Prostate gland (tissue), 2 donors: ENCODE measurements at regions not wholly inside any gene's neighbourhood (a gene's known extent, or its start where the extent isn't known, plus 50 kb on each side); places are given as distances from the start of the nearest gene placed in this dataset.

Source experiments
- DNase-seq: peaks from one replicate; pipeline ENCODE4 v3.0.0-alpha.2; 2019; ENCODE audit warnings: low spot score
- H3K27ac ChIP-seq, 2 donors: fragments of 200-600 bp; sonication (generic); 2 replicates each; pipeline ENCODE4 v1.5.1; 2017 to 2019
- H3K27me3 ChIP-seq: fragments of 200-600 bp; sonication (generic); replicated peaks from 2 replicates; pipeline ENCODE4 v1.5.1; 2019; ENCODE audit not compliant: insufficient read depth
- H3K36me3 ChIP-seq, 2 donors: fragments of 200-600 bp; sonication (generic); 1 replicate in 1 of 2; 2 replicates in 1 of 2; pipeline versions ENCODE4 v1.5.1 to v1.8.1; 2017 to 2019
- H3K4me1 ChIP-seq: fragments of 200-600 bp; sonication (generic); replicated peaks from 2 replicates; pipeline ENCODE4 v1.5.1; 2019
- H3K4me3 ChIP-seq, 2 donors: fragments of 200-600 bp; sonication (generic); 2 replicates each; pipeline ENCODE4 v1.5.1; 2017 to 2019
- H3K9me3 ChIP-seq: fragments of 200-600 bp; sonication (generic); 2 replicates; pipeline ENCODE4 v1.5.1; 2017
- POLR2A ChIP-seq: fragments of 450-650 bp; IDR thresholded peaks from one replicate; pipeline ENCODE4 v1.6.1; 2016; ENCODE audit warnings: antibody characterized with exemption, mild to moderate bottlenecking
- POLR2AphosphoS5 ChIP-seq: sonication (generic); formaldehyde crosslinking; IDR thresholded peaks from one replicate; pipeline ENCODE4 v1.6.1; 2017; ENCODE audit warnings: antibody characterized with exemption
- WGBS: methylation state at CpG from one replicate; pipeline ENCODE4 v1.1.5; 2018; 5-methylcytosine and 5-hydroxymethylcytosine counted together
- intact Hi-C: fragments of 100-400 bp; cut with DNase I; formaldehyde crosslinking; loops from one replicate; pipeline ENCODE4 v1.14.2; 2022
- TF ChIP-seq, protein P1 (sequence below), 4 experiments: fragments of 200-600 bp in 2 of 4; fragments of 450-650 bp in 2 of 4; sonication (generic) in 2 of 4; IDR thresholded peaks; 1 replicate in 3 of 4; 2 replicates in 1 of 4; pipeline ENCODE4 v1.5.1; 2016 to 2019; ENCODE audit warnings: antibody characterized with exemption in 4 of 4, mild to moderate bottlenecking in 2 of 4, moderate library complexity in 2 of 4

DNA sequence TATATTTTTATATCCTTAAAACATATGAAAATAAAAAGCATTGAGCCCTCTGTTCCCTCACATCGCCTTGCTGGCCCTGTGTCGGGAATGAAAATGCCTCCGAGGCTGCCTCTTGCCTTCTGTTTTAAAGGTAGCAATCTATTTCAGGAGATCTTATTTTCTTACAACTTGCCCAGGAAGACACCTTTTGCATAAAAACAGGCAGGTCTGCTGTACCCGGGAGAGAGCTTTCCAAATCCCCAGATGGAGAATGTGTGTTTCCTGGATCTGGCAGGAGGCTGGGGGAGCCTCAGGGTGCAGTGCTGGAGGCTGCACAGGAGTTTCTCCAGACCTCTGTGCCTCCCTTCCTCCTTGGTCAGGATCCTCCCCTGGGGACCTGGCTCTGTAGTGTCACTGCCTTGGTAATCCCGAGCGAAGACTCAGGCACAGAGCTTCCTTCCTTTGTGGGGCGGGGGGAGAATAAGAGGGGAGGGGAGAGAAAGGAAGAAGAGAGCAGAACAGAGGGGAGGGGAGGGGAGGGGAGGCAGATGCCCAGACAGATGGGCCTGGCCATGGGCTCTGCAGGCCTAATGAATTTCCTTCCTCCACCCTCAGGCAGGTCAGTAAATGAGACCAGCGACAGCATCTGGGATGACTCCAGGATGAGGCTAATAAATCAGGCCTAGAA lies 104.0 kb upstream of the BOD1 start:
- Histone ChIP-seq H3K4me3 (no peak overlapping the region), H3K27me3 (no peaks in the 10 kb centered on the region), H3K4me1 (no peaks in the 10 kb centered on the region), H3K9me3 (no peaks in the 10 kb centered on the region), H3K27ac (no peak overlapping the region), H3K36me3 (no peaks in the 10 kb centered on the region)
- TF ChIP-seq POLR2AphosphoS5: no peak
- TF ChIP-seq POLR2A: no peak
- TF ChIP-seq, protein P1, sequence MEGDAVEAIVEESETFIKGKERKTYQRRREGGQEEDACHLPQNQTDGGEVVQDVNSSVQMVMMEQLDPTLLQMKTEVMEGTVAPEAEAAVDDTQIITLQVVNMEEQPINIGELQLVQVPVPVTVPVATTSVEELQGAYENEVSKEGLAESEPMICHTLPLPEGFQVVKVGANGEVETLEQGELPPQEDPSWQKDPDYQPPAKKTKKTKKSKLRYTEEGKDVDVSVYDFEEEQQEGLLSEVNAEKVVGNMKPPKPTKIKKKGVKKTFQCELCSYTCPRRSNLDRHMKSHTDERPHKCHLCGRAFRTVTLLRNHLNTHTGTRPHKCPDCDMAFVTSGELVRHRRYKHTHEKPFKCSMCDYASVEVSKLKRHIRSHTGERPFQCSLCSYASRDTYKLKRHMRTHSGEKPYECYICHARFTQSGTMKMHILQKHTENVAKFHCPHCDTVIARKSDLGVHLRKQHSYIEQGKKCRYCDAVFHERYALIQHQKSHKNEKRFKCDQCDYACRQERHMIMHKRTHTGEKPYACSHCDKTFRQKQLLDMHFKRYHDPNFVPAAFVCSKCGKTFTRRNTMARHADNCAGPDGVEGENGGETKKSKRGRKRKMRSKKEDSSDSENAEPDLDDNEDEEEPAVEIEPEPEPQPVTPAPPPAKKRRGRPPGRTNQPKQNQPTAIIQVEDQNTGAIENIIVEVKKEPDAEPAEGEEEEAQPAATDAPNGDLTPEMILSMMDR (IDR thresholded peaks at IDR 0.05): no peak
- DNase-seq: no peak
- intact Hi-C loops: no loop called here
- 76% methylated on average over 8 of the region's 8 CpGs for WGBS

DNA sequence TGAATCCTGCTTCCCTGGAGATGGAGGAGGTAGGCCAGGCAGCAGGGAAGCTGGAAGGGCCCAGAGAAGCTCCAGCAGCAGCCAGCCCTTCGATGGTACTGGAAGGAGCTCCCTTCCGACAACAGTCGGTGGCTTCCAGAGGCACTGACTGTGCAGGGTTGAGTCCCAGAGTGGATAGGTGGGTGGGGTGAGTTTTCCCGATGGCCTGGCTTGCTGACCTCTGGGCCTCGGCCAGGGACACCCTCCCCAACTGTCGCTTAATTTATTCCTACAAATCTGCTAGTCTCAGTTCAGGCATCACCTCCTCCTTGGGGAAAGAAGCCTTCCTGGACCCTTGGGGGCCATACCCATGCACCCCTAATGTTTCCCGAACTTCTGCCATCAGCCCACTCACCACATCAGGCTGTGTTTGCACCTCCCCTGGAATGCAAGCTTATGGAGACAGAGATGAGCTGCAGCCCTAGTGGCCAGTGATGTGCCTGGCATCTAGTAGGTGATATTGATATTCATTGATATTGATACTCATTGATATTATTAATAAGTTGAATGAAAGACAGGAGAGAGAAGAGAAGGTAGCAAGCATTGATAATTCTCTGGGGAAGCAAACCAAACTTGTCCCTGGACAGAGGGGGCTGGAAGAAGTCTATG lies 104.6 kb upstream of the BOD1 start:
- Histone ChIP-seq H3K36me3 (no peaks in the 10 kb centered on the region), H3K27ac (no peak overlapping the region), H3K27me3 (no peaks in the 10 kb centered on the region), H3K4me3 (no peak overlapping the region), H3K4me1 (no peaks in the 10 kb centered on the region), H3K9me3 (no peaks in the 10 kb centered on the region)
- TF ChIP-seq POLR2AphosphoS5 (no peak), POLR2A (no peak)
- TF ChIP-seq, protein P1 (IDR thresholded peaks at IDR 0.05): no peak
- DNase-seq: no peak
- intact Hi-C loops: no loop called here
- 77% methylated on average over 7 of the region's 7 CpGs for WGBS

DNA sequence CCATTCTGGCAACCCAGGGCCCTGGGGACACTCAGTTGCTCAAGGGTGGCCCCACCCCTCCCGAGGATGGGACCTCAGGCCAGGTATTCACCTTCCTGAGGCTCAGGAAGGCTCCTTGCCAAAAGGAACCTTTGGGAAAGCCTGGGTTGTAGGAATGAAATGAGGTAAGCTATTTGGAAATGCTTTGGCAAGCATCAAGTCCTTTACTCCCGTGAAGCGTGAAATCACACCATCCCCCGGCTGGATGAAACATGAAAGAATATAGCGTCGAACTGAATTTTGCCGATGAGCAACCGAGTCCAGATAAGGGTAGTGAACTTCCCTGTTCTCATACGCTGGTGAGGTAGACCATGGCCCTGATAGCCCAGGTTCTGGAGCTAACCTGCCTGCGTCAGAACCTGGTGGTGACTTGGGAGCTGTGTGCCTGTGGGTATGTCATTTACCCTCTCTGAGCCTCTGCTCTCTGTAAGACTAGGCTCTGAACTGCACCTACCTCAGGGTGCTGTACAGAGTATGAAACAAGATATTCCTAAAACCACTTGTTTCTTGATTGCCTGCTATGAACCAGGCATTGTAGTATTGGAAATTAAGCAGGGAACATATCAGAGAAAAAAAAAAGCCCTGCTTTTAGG lies 105.3 kb upstream of the BOD1 start:
- WGBS: 84% methylated on average over 10 of the region's 10 CpGs
- TF ChIP-seq POLR2AphosphoS5 (no peak), POLR2A (no peak)
- TF ChIP-seq, protein P1 (IDR thresholded peaks at IDR 0.05): no peak
- Histone ChIP-seq H3K27ac (no peak overlapping the region), H3K27me3 (no peaks in the 10 kb centered on the region), H3K9me3 (no peaks in the 10 kb centered on the region), H3K4me3 (no peak overlapping the region), H3K4me1 (no peaks in the 10 kb centered on the region), H3K36me3 (no peaks in the 10 kb centered on the region)
- intact Hi-C loops: no loop called here
- no peak for DNase-seq

DNA sequence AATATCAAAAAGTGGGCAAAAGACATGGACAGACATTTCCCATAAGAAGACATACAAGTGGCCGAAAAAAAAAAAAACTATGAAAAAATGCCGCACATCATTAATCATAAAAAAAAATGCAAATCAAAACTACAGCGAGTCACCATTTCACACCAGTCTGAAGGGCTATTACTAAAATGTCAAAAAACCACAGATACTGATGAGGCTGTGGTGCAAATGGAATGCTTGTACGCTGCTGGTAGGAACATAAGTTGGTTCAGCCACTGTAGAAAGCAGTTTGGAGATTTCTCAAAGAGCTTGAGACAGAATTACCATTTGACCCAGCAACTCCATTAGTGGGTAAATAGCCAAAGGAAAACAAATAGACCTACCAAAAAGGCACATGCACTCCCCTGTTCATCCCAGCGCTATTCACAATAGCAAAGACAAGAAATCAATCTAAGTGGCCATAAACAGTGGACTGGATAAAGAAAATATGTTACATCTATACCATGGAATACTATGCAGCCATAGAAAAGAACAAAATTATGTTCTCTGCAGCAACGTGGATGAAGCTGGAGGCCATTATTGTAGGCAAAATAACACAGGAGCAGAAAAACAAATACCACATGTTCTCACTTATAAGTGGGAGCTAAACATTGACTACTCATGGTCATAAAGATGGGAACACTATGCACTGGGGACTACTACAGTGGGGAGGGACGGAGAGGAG lies 110.6 kb upstream of the BOD1 start:
- intact Hi-C loops: no loop called here
- no peak for DNase-seq
- H3K27me3 ChIP-seq: no peaks in the 10 kb centered on the region
- TF ChIP-seq POLR2AphosphoS5 (no peak), POLR2A (no peak)
- no peak overlapping the region for H3K27ac ChIP-seq
- H3K9me3 ChIP-seq: no peaks in the 10 kb centered on the region
- H3K4me1 ChIP-seq: no peaks in the 10 kb centered on the region
- H3K36me3 ChIP-seq: no peaks in the 10 kb centered on the region
- WGBS: 88% methylated on average over 7 of the region's 7 CpGs
- H3K4me3 ChIP-seq: no peak overlapping the region
